IMR-90 (cell line): ENCODE measurements at regions not wholly inside any gene's neighbourhood (a gene's known extent, or its start where the extent isn't known, plus 50 kb on each side); places are given as distances from the start of the nearest gene placed in this dataset.

Experiments used
- ATAC-seq: fragments of 200-7000 bp; cut with Tn5 transposase; 2 replicates; pipeline ENCODE4 v1.9.1; 2020; ENCODE audit warnings: low read depth, mild to moderate bottlenecking, moderate library complexity
- BruUV-seq: library from RNA; stranded (reverse); fragments of 400-500 nt; replicated peaks from 2 replicates; lab custom pipeline; 2021; lab: Mats Ljungman, UMichigan
- CTCF ChIA-PET: fragments of 300-600 bp; formaldehyde crosslinking; extraction: SDS; loops from one replicate; lab custom pipeline; 2021; ENCODE audit warnings: antibody characterized with exemption; lab: Yijun Ruan, JAX
- POLR2A ChIA-PET: fragments of 300-600 bp; sonication (Branson Sonifier 250); formaldehyde crosslinking; loops from one replicate; lab custom pipeline; 2022; ENCODE audit warnings: antibody characterized with exemption; ENCODE audit not compliant: unreplicated experiment; lab: Charles Lee
- DNase-seq: peaks from one replicate; pipeline ENCODE4 v3.0.0; 2013
- H2AFZ ChIP-seq: replicated peaks from 2 replicates; pipeline ENCODE3; 2013; ENCODE audit warnings: low read length, mild to moderate bottlenecking; ENCODE audit not compliant: poor library complexity
- H2AK5ac ChIP-seq: 2 replicates; pipeline ENCODE4 v1.6.1; 2013; ENCODE audit warnings: low read depth, low read length, inconsistent platforms
- H2AK9ac ChIP-seq: replicated peaks from 2 replicates; pipeline ENCODE3; 2013; ENCODE audit warnings: mild to moderate bottlenecking, low read depth, low read length, moderate library complexity; ENCODE audit not compliant: poor library complexity
- H2BK120ac ChIP-seq: 2 replicates; pipeline ENCODE4 v1.6.1; 2013; ENCODE audit warnings: low read depth, low read length, inconsistent platforms
- H2BK15ac ChIP-seq: 3 replicates; pipeline ENCODE4 v1.6.1; 2013; ENCODE audit warnings: low read depth, low read length, inconsistent platforms
- H2BK20ac ChIP-seq: 2 replicates; pipeline ENCODE4 v1.6.1; 2013; ENCODE audit warnings: low read depth, mild to moderate bottlenecking, inconsistent platforms, low read length, moderate library complexity
- H2BK5ac ChIP-seq: 2 replicates; pipeline ENCODE4 v1.6.1; 2013; ENCODE audit warnings: mild to moderate bottlenecking, low read depth, low read length, inconsistent platforms; ENCODE audit not compliant: poor library complexity, severe bottlenecking
- H3K14ac ChIP-seq: replicated peaks from 2 replicates; pipeline ENCODE4 v1.6.1; 2013; ENCODE audit warnings: low read depth, low read length, inconsistent platforms
- H3K18ac ChIP-seq: 2 replicates; pipeline ENCODE4 v1.6.1; 2013; ENCODE audit warnings: low read depth, low read length, control low read depth
- H3K23ac ChIP-seq: 2 replicates; pipeline ENCODE4 v1.6.1; 2013; ENCODE audit warnings: low read depth, low read length, inconsistent platforms
- H3K27ac ChIP-seq: 2 replicates; pipeline ENCODE4 v1.5.1; 2013; ENCODE audit warnings: mild to moderate bottlenecking, control low read depth, low read length; ENCODE audit not compliant: insufficient read depth
- H3K27me3 ChIP-seq: 2 replicates; pipeline ENCODE4 v1.6.1; 2013; ENCODE audit warnings: low read length; ENCODE audit not compliant: control insufficient read depth, insufficient read depth
- H3K36me3 ChIP-seq: 2 replicates; pipeline ENCODE4 v1.6.1; 2013; ENCODE audit warnings: low read length, mixed read lengths; ENCODE audit not compliant: control insufficient read depth, insufficient read depth
- H3K4ac ChIP-seq: 2 replicates; pipeline ENCODE4 v1.6.1; 2013; ENCODE audit warnings: low read depth, low read length, inconsistent platforms
- H3K4me1 ChIP-seq: 2 replicates; pipeline ENCODE4 v1.6.1; 2013; ENCODE audit warnings: low read length, mixed read lengths; ENCODE audit not compliant: control insufficient read depth, insufficient read depth
- H3K4me2 ChIP-seq: 2 replicates; pipeline ENCODE4 v1.6.1; 2013; ENCODE audit warnings: low read depth, mild to moderate bottlenecking, control low read depth, low read length, moderate library complexity
- H3K4me3 ChIP-seq: 2 replicates; pipeline ENCODE4 v1.5.1; 2013; ENCODE audit warnings: low read depth, mild to moderate bottlenecking, control low read depth, low read length, moderate library complexity; ENCODE audit not compliant: insufficient read depth
- H3K56ac ChIP-seq: 2 replicates; pipeline ENCODE4 v1.6.1; 2013; ENCODE audit warnings: low read length, inconsistent platforms; ENCODE audit not compliant: insufficient read depth; ENCODE audit errors: extremely low read depth
- H3K79me1 ChIP-seq, 2 experiments: 2 replicates each; pipeline ENCODE4 v1.6.1; 2013; ENCODE audit warnings: low read length in 2 of 2, inconsistent platforms in 1 of 2, low read depth in 1 of 2
- H3K9ac ChIP-seq: 2 replicates; pipeline ENCODE4 v1.6.1; 2013; ENCODE audit warnings: low read depth, low read length, control low read depth
- H3K9me1 ChIP-seq: 2 replicates; pipeline ENCODE4 v1.6.1; 2013; ENCODE audit warnings: low read length, inconsistent platforms; ENCODE audit not compliant: insufficient read depth
- H3K9me3 ChIP-seq: 2 replicates; pipeline ENCODE4 v1.6.1; 2013; ENCODE audit warnings: low read length; ENCODE audit not compliant: control insufficient read depth, insufficient read depth
- H4K20me1 ChIP-seq: 2 replicates; pipeline ENCODE4 v1.6.1; 2013; ENCODE audit warnings: low read length, inconsistent platforms; ENCODE audit not compliant: insufficient read depth
- H4K5ac ChIP-seq: 2 replicates; pipeline ENCODE4 v1.6.1; 2013; ENCODE audit warnings: mild to moderate bottlenecking, low read depth, low read length, control low read depth
- H4K8ac ChIP-seq, 2 experiments: 2 replicates each; pipeline ENCODE4 v1.6.1; 2013; ENCODE audit warnings: low read depth in 2 of 2, low read length in 2 of 2, control low read depth in 1 of 2, inconsistent platforms in 1 of 2
- H4K91ac ChIP-seq: 2 replicates; pipeline ENCODE4 v1.6.1; 2013; ENCODE audit warnings: low read depth, low read length, inconsistent platforms; ENCODE audit not compliant: insufficient read depth
- BHLHE40 ChIP-seq: fragments of 150-350 bp; IDR thresholded peaks from 2 replicates; pipeline ENCODE4 v1.6.1; 2016; ENCODE audit warnings: mild to moderate bottlenecking, low read depth, low read length
- CEBPB ChIP-seq: IDR thresholded peaks from 2 replicates; pipeline ENCODE4 v1.6.1; 2012; ENCODE audit warnings: low read depth, low read length, improper control_type of control experiment
- CHD1 ChIP-seq: IDR thresholded peaks from 2 replicates; pipeline ENCODE4 v1.6.1; 2012; ENCODE audit warnings: low read depth, low read length, improper control_type of control experiment
- CTCF ChIP-seq: conservative IDR thresholded peaks from 2 replicates; pipeline ENCODE4 v1.5.1; 2012; ENCODE audit warnings: mild to moderate bottlenecking, low read depth, low read length, improper control_type of control experiment
- ELK1 ChIP-seq: fragments of 150-350 bp; IDR thresholded peaks from 2 replicates; pipeline ENCODE4 v1.6.1; 2016; ENCODE audit warnings: low read depth, mild to moderate bottlenecking, low read length, moderate library complexity, borderline replicate concordance
- FOS ChIP-seq: fragments of 150-350 bp; IDR thresholded peaks from 2 replicates; pipeline ENCODE4 v1.6.1; 2016; ENCODE audit warnings: low read depth, low read length
- MAFK ChIP-seq: IDR thresholded peaks from 2 replicates; pipeline ENCODE4 v1.6.1; 2012; ENCODE audit warnings: low read depth, low read length, improper control_type of control experiment
- MAZ ChIP-seq: IDR thresholded peaks from 2 replicates; pipeline ENCODE4 v1.6.1; 2012; ENCODE audit warnings: low read depth, mild to moderate bottlenecking, low read length, improper control_type of control experiment, moderate library complexity, borderline replicate concordance
- MXI1 ChIP-seq: IDR thresholded peaks from 2 replicates; pipeline ENCODE4 v1.6.1; 2012; ENCODE audit warnings: low read depth, mild to moderate bottlenecking, low read length, moderate library complexity, borderline replicate concordance
- NFE2L2 ChIP-seq: fragments of 150-350 bp; IDR thresholded peaks from 2 replicates; pipeline ENCODE4 v1.6.1; 2016; ENCODE audit warnings: low read depth, mild to moderate bottlenecking, low read length
- POLR2A ChIP-seq: IDR thresholded peaks from 2 replicates; pipeline ENCODE4 v1.6.1; 2012; ENCODE audit warnings: mild to moderate bottlenecking, low read depth, low read length
- RAD21 ChIP-seq: IDR thresholded peaks from 2 replicates; pipeline ENCODE4 v1.6.1; 2012; ENCODE audit warnings: low read length, improper control_type of control experiment
- RCOR1 ChIP-seq: IDR thresholded peaks from 2 replicates; pipeline ENCODE4 v1.6.1; 2012; ENCODE audit warnings: mild to moderate bottlenecking, low read length, improper control_type of control experiment; ENCODE audit not compliant: insufficient replicate concordance
- RFX5 ChIP-seq: IDR thresholded peaks from 2 replicates; pipeline ENCODE4 v1.8.0; 2012; ENCODE audit warnings: low read depth, mild to moderate bottlenecking, low read length, moderate library complexity
- SMC3 ChIP-seq: fragments of 150-350 bp; IDR thresholded peaks from 2 replicates; pipeline ENCODE4 v1.6.1; 2016; ENCODE audit warnings: low read depth, mild to moderate bottlenecking, antibody characterized with exemption, low read length, moderate library complexity
- USF2 ChIP-seq: fragments of 150-350 bp; IDR thresholded peaks from 2 replicates; pipeline ENCODE4 v1.6.1; 2017; ENCODE audit warnings: mild to moderate bottlenecking, antibody characterized with exemption, low read length, low read depth
- WGBS, 2 experiments: methylation state at CpG; one replicate each; pipeline versions ENCODE4 v1.1.5 to v1.1.7; 2013; ENCODE audit warnings: missing lambda C conversion rate in 2 of 2; ENCODE audit not compliant: insufficient read length in 1 of 2; ENCODE audit errors: extremely low coverage in 2 of 2; 5-methylcytosine and 5-hydroxymethylcytosine counted together
- dilution Hi-C: fragments of 300-500 bp; cut with HindIII; formaldehyde crosslinking; loops from one replicate; pipeline ENCODE4 v1.14.3; 2018; ENCODE audit warnings: low sequenced_read_pairs; ENCODE audit not compliant: unreplicated experiment
- in situ Hi-C: fragments of 300-500 bp; cut with MboI; formaldehyde crosslinking; loops from 3 replicates; pipeline ENCODE4 v1.14.3; 2019; ENCODE audit warnings: low sequenced_read_pairs, inconsistent platforms, mixed read lengths
- intact Hi-C: fragments of 100-400 bp; cut with micrococcal nuclease; formaldehyde crosslinking; loops from 2 replicates; pipeline ENCODE4 v1.10.0; 2022

- Histone ChIP-seq H2AK9ac (no peak overlapping the region), H2BK5ac (no peak overlapping the region), H4K91ac (no peak overlapping the region), H3K79me1 (no peaks in the 10 kb centered on the region), H3K4me3 (no peak overlapping the region), H4K20me1 (no peaks in the 10 kb centered on the region), H3K56ac (no peak overlapping the region), H3K4me1 (no peaks in the 10 kb centered on the region), H3K14ac (no peak overlapping the region), H3K4me2 (no peak overlapping the region), H3K18ac (no peak overlapping the region), H3K9ac (no peak overlapping the region), H2BK120ac (no peak overlapping the region), H3K27ac (no peak overlapping the region), H3K4ac (no peak overlapping the region), H4K8ac (no peak overlapping the region), H3K27me3 (no peaks in the 10 kb centered on the region), H2BK15ac (no peak overlapping the region), H2AK5ac (no peak overlapping the region), H2BK20ac (no peak overlapping the region), H3K36me3 (no peaks in the 10 kb centered on the region), H2AFZ (no peak overlapping the region), H3K9me1 (no peaks in the 10 kb centered on the region), H3K9me3 (no peaks in the 10 kb centered on the region), H3K23ac (no peak overlapping the region), H4K5ac (no peak overlapping the region)
- dilution Hi-C loops (no loop called here), intact Hi-C loops (no loop called here), in situ Hi-C loops (no loop called here)
- DNase-seq: no peak
- no peak for ATAC-seq
- ChIA-PET POLR2A (no interaction called here), CTCF (no interaction called here)
- TF ChIP-seq SMC3 (no peak), MAZ (no peak), MXI1 (no peak), CHD1 (no peak), CTCF (no peak), CEBPB (no peak), NFE2L2 (no peak), BHLHE40 (no peak), RAD21 (no peak), FOS (no peak), MAFK (no peak), USF2 (no peak), POLR2A (no peak), ELK1 (no peak), RFX5 (no peak), RCOR1 (no peak)
- no CpG with 5 or more reads among the region's 1 CpG for WGBS, 2 experiments
- no TSS peak for BruUV-seq
Measured at GRCh38 chr3:28078536-28078935, 162.9 kb upstream of the CMC1 start.
